ENCODE measurements at regions not wholly inside any gene's neighbourhood (a gene's known extent, or its start where the extent isn't known, plus 50 kb on each side); places are given as distances from the start of the nearest gene placed in this dataset.
A peak's percentile ranks its signal among the peaks of the same experiment; 100 is the strongest.

- Histone ChIP-seq H4K91ac (replicated peaks; ENCODE audit: insufficient read length, low read length) (no peak overlapping the region), H3K23ac (ENCODE audit: insufficient read length) (no peak overlapping the region), H3K18ac (ENCODE audit: extremely low read depth, low read length) (no peak overlapping the region), H3K4me1 (replicated peaks in 1 of 4; ENCODE audit: control insufficient read depth in 3 of 4, insufficient read depth in 4 of 4, low read length in 3 of 4) (peaks cover 0 to 2% (median 0%) of the 10 kb centered on the region in 4 experiments; a peak in 2 of 7 replicates), H3K79me2 (ENCODE audit: control insufficient read depth in 1 of 2, insufficient read depth in 2 of 2, low read length in 2 of 2) (no peaks in the 10 kb centered on the region), H3K9ac (replicated peaks in 1 of 4; ENCODE audit: extremely low read depth in 1 of 4, low read depth in 3 of 4, low read length in 3 of 4) (no peak overlapping the region), H3K36me3 (ENCODE audit: control insufficient read depth in 2 of 4, insufficient read depth in 4 of 4, low read length in 3 of 4) (no peaks in the 10 kb centered on the region), H4K5ac (ENCODE audit: insufficient read length, low read depth, low read length) (no peak overlapping the region), H3K23me2 (ENCODE audit: low read depth, low read length) (no peaks in the 10 kb centered on the region), H3K9me3 (ENCODE audit: insufficient read depth in 2 of 2, low read depth in 1 of 2, low read length in 1 of 2) (no peaks in the 10 kb centered on the region; a peak in 1 of 4 replicates), H2BK12ac (ENCODE audit: low read depth, low read length) (no peak overlapping the region), H3K4me3 (ENCODE audit: extremely low read depth in 1 of 4, insufficient read depth in 2 of 4, low read depth in 3 of 4, low read length in 4 of 4) (no peak overlapping the region), H3K79me1 (ENCODE audit: low read depth, low read length) (no peaks in the 10 kb centered on the region), H3K4me2 (ENCODE audit: insufficient read depth in 1 of 2, low read depth in 2 of 2, low read length in 2 of 2) (no peak overlapping the region), H2BK5ac (ENCODE audit: low read depth, low read length) (no peak overlapping the region), H3K56ac (replicated peaks; ENCODE audit: insufficient read length, low read depth, low read length) (no peak overlapping the region), H4K20me1 (replicated peaks in 1 of 2; ENCODE audit: control insufficient read depth in 1 of 2, insufficient read depth in 2 of 2, low read length in 2 of 2) (no peaks in the 10 kb centered on the region), H2AK5ac (ENCODE audit: low read depth, low read length) (no peak overlapping the region), H3K14ac (ENCODE audit: insufficient read length) (no peak overlapping the region), H2BK120ac (replicated peaks; ENCODE audit: low read depth, low read length) (no peak overlapping the region), H2AFZ (ENCODE audit: low read length) (no peak overlapping the region), H3K4ac (replicated peaks; ENCODE audit: insufficient read length, low read depth, low read length) (no peak overlapping the region), H2BK20ac (ENCODE audit: low read length) (no peak overlapping the region), H2BK15ac (ENCODE audit: low read length) (no peak overlapping the region), H4K8ac (ENCODE audit: extremely low read depth, insufficient read depth, low read length) (no peak overlapping the region), H3K27ac (ENCODE audit: low read depth, low read length) (no peak overlapping the region), H3K27me3 (replicated peaks in 1 of 4; ENCODE audit: control insufficient read depth in 3 of 4, extremely low read depth in 1 of 4, insufficient read depth in 3 of 4, low read length in 3 of 4) (no peaks in the 10 kb centered on the region)
- TF ChIP-seq KDM5A (IDR thresholded peaks at IDR 0.05; ENCODE audit: low read length): no peak
- TF ChIP-seq RXRA (IDR thresholded peaks at IDR 0.05; ENCODE audit: insufficient read depth, low read depth, low read length): no peak
- DNase-seq (ENCODE audit: low read depth in 1 of 2, low spot score in 2 of 2): peak in 1 of 2 experiments; percentile 28
- ChIA-PET POLR2A (ENCODE audit: partially characterized antibody) (no interaction called here), CTCF (ENCODE audit: partially characterized antibody) (no interaction called here)
- WGBS, 2 experiments (ENCODE audit: extremely low coverage in 1 of 2, insufficient coverage in 1 of 2, insufficient read length in 1 of 2, insufficient replicate concordance in 2 of 2, low coverage in 1 of 2, low lambda C conversion rate in 2 of 2, missing lambda C conversion rate in 1 of 2): 89% methylated on average over 6 of the region's 6 CpGs; no CpG with 5 or more reads in 1 of the 2 experiments
- FAIRE-seq: no peak
These were observed 273.5 kb upstream of the IRX2 start for GRCh38 chr5:3024976-3025375.
